NT2/D1 (cell line): ENCODE measurements at regions not wholly inside any gene's neighbourhood (a gene's known extent, or its start where the extent isn't known, plus 50 kb on each side); places are given as distances from the start of the nearest gene placed in this dataset.

Experiments
- DNase-seq: peaks from one replicate; pipeline ENCODE4 v3.0.0-alpha.2; 2011; ENCODE audit warnings: low read depth, low spot score
- H3K27me3 ChIP-seq: 2 replicates; pipeline ENCODE4 v1.6.0; 2011; ENCODE audit warnings: mild to moderate bottlenecking; ENCODE audit not compliant: insufficient read length, insufficient read depth
- H3K36me3 ChIP-seq: 2 replicates; pipeline ENCODE4 v1.6.1; 2011; ENCODE audit warnings: mild to moderate bottlenecking, low read length, mixed read lengths; ENCODE audit not compliant: insufficient read depth, insufficient read length
- H3K4me1 ChIP-seq: 2 replicates; pipeline ENCODE4 v1.5.1; 2011; ENCODE audit not compliant: insufficient read depth, insufficient read length
- H3K4me3 ChIP-seq: 2 replicates; pipeline ENCODE4 v1.5.1; 2011; ENCODE audit warnings: low read depth; ENCODE audit not compliant: insufficient read length
- H3K9ac ChIP-seq: 2 replicates; pipeline ENCODE4 v1.6.0; 2011; ENCODE audit warnings: low read depth; ENCODE audit not compliant: insufficient read length
- H3K9me3 ChIP-seq: 2 replicates; pipeline ENCODE4 v1.5.1; 2011; ENCODE audit warnings: mild to moderate bottlenecking, low read length; ENCODE audit not compliant: insufficient read depth
- SUZ12 ChIP-seq: IDR thresholded peaks from 2 replicates; pipeline ENCODE4 v1.6.1; 2011; ENCODE audit not compliant: insufficient read length, insufficient read depth; ENCODE audit errors: extremely low read depth
- YY1 ChIP-seq: IDR thresholded peaks from 2 replicates; pipeline ENCODE4 v1.6.1; 2011; ENCODE audit not compliant: insufficient read length, insufficient read depth
- ZNF274 ChIP-seq: IDR thresholded peaks from 2 replicates; pipeline ENCODE4 v1.6.1; 2011; ENCODE audit warnings: mild to moderate bottlenecking, low read depth, low read length

GRCh38 chr13:74194846-74195245 lies 60.6 kb upstream of the KLF12 start:
- DNase-seq: no peak
- Histone ChIP-seq H3K9ac (no peak overlapping the region), H3K36me3 (no peaks in the 10 kb centered on the region), H3K4me1 (no peaks in the 10 kb centered on the region), H3K9me3 (no peaks in the 10 kb centered on the region), H3K27me3 (no peaks in the 10 kb centered on the region), H3K4me3 (no peak overlapping the region)
- TF ChIP-seq ZNF274 (no peak), SUZ12 (no peak), YY1 (no peak)

GRCh38 chr13:74193391-74193790 lies 59.2 kb upstream of the KLF12 start:
- Histone ChIP-seq H3K36me3 (no peaks in the 10 kb centered on the region), H3K9ac (no peak overlapping the region), H3K4me1 (no peaks in the 10 kb centered on the region), H3K27me3 (no peaks in the 10 kb centered on the region), H3K4me3 (no peak overlapping the region), H3K9me3 (no peaks in the 10 kb centered on the region)
- no peak for DNase-seq
- no peak for TF ChIP-seq ZNF274
- TF ChIP-seq SUZ12: no peak
- no peak for TF ChIP-seq YY1

- Histone ChIP-seq H3K4me3 (no peak overlapping the region), H3K9ac (no peak overlapping the region), H3K9me3 (no peaks in the 10 kb centered on the region), H3K36me3 (no peaks in the 10 kb centered on the region), H3K27me3 (no peaks in the 10 kb centered on the region), H3K4me1 (no peaks in the 10 kb centered on the region)
- TF ChIP-seq ZNF274: no peak
- TF ChIP-seq SUZ12: no peak
- no peak for TF ChIP-seq YY1
- no peak for DNase-seq
Measured at GRCh38 chr13:74191410-74191809, 57.2 kb upstream of the KLF12 start.

- H3K4me1 ChIP-seq: no peaks in the 10 kb centered on the region
- no peaks in the 10 kb centered on the region for H3K9me3 ChIP-seq
- no peaks in the 10 kb centered on the region for H3K36me3 ChIP-seq
- DNase-seq: no peak
- TF ChIP-seq YY1: no peak
- TF ChIP-seq ZNF274: no peak
- no peak for TF ChIP-seq SUZ12
- no peak overlapping the region for H3K4me3 ChIP-seq
- no peak overlapping the region for H3K9ac ChIP-seq
- H3K27me3 ChIP-seq: no peaks in the 10 kb centered on the region
Measured at GRCh38 chr13:74190999-74191398, 56.8 kb upstream of the KLF12 start.

- DNase-seq: no peak
- Histone ChIP-seq H3K4me1 (no peaks in the 10 kb centered on the region), H3K4me3 (no peak overlapping the region), H3K36me3 (no peaks in the 10 kb centered on the region), H3K9me3 (no peaks in the 10 kb centered on the region), H3K27me3 (no peaks in the 10 kb centered on the region), H3K9ac (no peak overlapping the region)
- TF ChIP-seq YY1: no peak
Measured at GRCh38 chr13:74187564-74187963, 53.4 kb upstream of the KLF12 start.

GRCh38 chr13:74184283-74184682 lies 50.1 kb upstream of the KLF12 start:
- Histone ChIP-seq H3K9ac (no peak overlapping the region), H3K4me3 (no peak overlapping the region), H3K27me3 (no peaks in the 10 kb centered on the region), H3K4me1 (no peaks in the 10 kb centered on the region), H3K36me3 (no peaks in the 10 kb centered on the region), H3K9me3 (no peaks in the 10 kb centered on the region)
- TF ChIP-seq SUZ12 (no peak), ZNF274 (no peak), YY1 (no peak)
- DNase-seq: no peak
